OCI-LY1 (cell line): ENCODE measurements at regions not wholly inside any gene's neighbourhood (a gene's known extent, or its start where the extent isn't known, plus 50 kb on each side); places are given as distances from the start of the nearest gene placed in this dataset.

ENCODE experiments used
- H2AFZ ChIP-seq: fragments of 200-600 bp; sonication (generic), shearing (Covaris generic); 2 replicates; pipeline ENCODE4 v1.6.0; 2014; ENCODE audit warnings: antibody characterized with exemption, mild to moderate bottlenecking, low read length
- H3F3A ChIP-seq: fragments of 200-600 bp; sonication (generic), shearing (Covaris generic); 2 replicates; pipeline ENCODE4 v1.6.0; 2014; ENCODE audit warnings: mild to moderate bottlenecking, antibody characterized with exemption, low read length, moderate library complexity; ENCODE audit not compliant: insufficient read depth
- H3K27ac ChIP-seq: fragments of 200-600 bp; sonication (generic); 2 replicates; pipeline ENCODE4 v1.5.1; 2014; ENCODE audit warnings: low read length, mixed run types, mild to moderate bottlenecking, low read depth; ENCODE audit not compliant: poor library complexity, severe bottlenecking
- H3K27me3 ChIP-seq: fragments of 200-600 bp; sonication (generic); 2 replicates; pipeline ENCODE4 v1.6.0; 2014; ENCODE audit warnings: antibody characterized with exemption, mild to moderate bottlenecking, low read length, moderate library complexity; ENCODE audit not compliant: insufficient read depth
- H3K36me3 ChIP-seq: fragments of 200-600 bp; sonication (generic); 2 replicates; pipeline ENCODE4 v1.6.1; 2014; ENCODE audit warnings: mild to moderate bottlenecking, antibody characterized with exemption, low read length, moderate library complexity, mixed read lengths; ENCODE audit not compliant: insufficient read depth
- H3K4me1 ChIP-seq: fragments of 200-600 bp; sonication (generic); 2 replicates; pipeline ENCODE4 v1.5.1; 2014; ENCODE audit warnings: mild to moderate bottlenecking, low read length, moderate library complexity; ENCODE audit not compliant: insufficient read depth, severe bottlenecking
- H3K4me2 ChIP-seq: fragments of 200-600 bp; sonication (generic), shearing (Covaris generic); 2 replicates; pipeline ENCODE4 v1.6.1; 2014; ENCODE audit warnings: low read length
- H3K4me3 ChIP-seq: fragments of 200-600 bp; sonication (generic); 2 replicates; pipeline ENCODE4 v1.5.1; 2014; ENCODE audit warnings: low read length, low read depth, mild to moderate bottlenecking, mixed read lengths; ENCODE audit not compliant: poor library complexity, severe bottlenecking
- H3K79me2 ChIP-seq: fragments of 200-600 bp; shearing (Covaris generic); 2 replicates; pipeline ENCODE4 v1.6.1; 2016; ENCODE audit warnings: mixed run types, low read length, mixed read lengths; ENCODE audit not compliant: insufficient read depth
- H3K9ac ChIP-seq: fragments of 200-600 bp; sonication (generic), shearing (Covaris generic); 2 replicates; pipeline ENCODE4 v1.6.1; 2014; ENCODE audit warnings: mild to moderate bottlenecking, low read length, mixed read lengths
- H3K9me2 ChIP-seq: fragments of 200-600 bp; sonication (generic), shearing (Covaris generic); 2 replicates; pipeline ENCODE4 v1.6.1; 2014; ENCODE audit warnings: low read depth, mild to moderate bottlenecking, low read length, mixed read lengths
- H3K9me3 ChIP-seq: fragments of 200-600 bp; shearing (Covaris generic); 2 replicates; pipeline ENCODE4 v1.6.1; 2014; ENCODE audit warnings: low read length, mixed read lengths
- H4K20me1 ChIP-seq: fragments of 200-600 bp; sonication (generic), shearing (Covaris generic); 2 replicates; pipeline ENCODE4 v1.6.0; 2016; ENCODE audit warnings: mild to moderate bottlenecking, low read length; ENCODE audit not compliant: insufficient read depth
- EZH2 ChIP-seq: fragments of 200-600 bp; sonication (generic), shearing (Covaris generic); IDR thresholded peaks from 2 replicates; pipeline ENCODE4 v1.8.0; 2017; ENCODE audit warnings: borderline replicate concordance, mixed run types, mild to moderate bottlenecking, antibody characterized with exemption, low read length, moderate library complexity, mixed read lengths
- TF ChIP-seq, protein P1 (sequence below): fragments of 200-600 bp; sonication (generic), shearing (Covaris generic); IDR thresholded peaks from 2 replicates; pipeline ENCODE4 v1.5.1; 2017; ENCODE audit warnings: mild to moderate bottlenecking, antibody characterized with exemption, low read length, moderate library complexity, mixed read lengths

DNA sequence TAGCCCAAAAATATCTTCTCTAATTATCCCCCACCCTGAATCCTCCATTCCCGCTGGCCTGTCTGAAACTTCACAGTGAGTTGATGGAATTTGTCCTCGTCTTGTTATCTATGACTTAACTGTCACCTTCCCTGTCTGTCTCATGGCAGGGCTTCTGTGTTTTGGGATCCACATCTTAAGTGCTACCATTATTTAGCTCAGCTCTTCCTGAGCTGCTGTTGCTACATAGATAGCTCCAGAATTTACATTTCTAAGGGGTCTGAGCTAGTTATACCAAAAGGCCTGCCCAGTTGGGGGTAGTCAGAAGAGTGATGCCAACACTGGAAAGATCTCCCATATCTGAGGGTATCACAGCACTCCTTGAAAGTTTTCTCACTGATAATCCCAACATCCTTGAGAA lies 57.0 kb upstream of the CDKN3 start:
- Histone ChIP-seq H3K36me3 (no peaks in the 10 kb centered on the region), H2AFZ (no peak overlapping the region), H3K27ac (no peak overlapping the region), H3K79me2 (no peaks in the 10 kb centered on the region), H3K9me3 (no peaks in the 10 kb centered on the region), H3K4me1 (no peaks in the 10 kb centered on the region), H4K20me1 (no peaks in the 10 kb centered on the region), H3K9ac (no peak overlapping the region), H3K9me2 (no peaks in the 10 kb centered on the region), H3F3A (no peaks in the 10 kb centered on the region), H3K4me2 (no peak overlapping the region), H3K27me3 (no peaks in the 10 kb centered on the region), H3K4me3 (no peak overlapping the region)
- no peak for TF ChIP-seq EZH2
- TF ChIP-seq, protein P1, sequence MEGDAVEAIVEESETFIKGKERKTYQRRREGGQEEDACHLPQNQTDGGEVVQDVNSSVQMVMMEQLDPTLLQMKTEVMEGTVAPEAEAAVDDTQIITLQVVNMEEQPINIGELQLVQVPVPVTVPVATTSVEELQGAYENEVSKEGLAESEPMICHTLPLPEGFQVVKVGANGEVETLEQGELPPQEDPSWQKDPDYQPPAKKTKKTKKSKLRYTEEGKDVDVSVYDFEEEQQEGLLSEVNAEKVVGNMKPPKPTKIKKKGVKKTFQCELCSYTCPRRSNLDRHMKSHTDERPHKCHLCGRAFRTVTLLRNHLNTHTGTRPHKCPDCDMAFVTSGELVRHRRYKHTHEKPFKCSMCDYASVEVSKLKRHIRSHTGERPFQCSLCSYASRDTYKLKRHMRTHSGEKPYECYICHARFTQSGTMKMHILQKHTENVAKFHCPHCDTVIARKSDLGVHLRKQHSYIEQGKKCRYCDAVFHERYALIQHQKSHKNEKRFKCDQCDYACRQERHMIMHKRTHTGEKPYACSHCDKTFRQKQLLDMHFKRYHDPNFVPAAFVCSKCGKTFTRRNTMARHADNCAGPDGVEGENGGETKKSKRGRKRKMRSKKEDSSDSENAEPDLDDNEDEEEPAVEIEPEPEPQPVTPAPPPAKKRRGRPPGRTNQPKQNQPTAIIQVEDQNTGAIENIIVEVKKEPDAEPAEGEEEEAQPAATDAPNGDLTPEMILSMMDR, result no peak

DNA sequence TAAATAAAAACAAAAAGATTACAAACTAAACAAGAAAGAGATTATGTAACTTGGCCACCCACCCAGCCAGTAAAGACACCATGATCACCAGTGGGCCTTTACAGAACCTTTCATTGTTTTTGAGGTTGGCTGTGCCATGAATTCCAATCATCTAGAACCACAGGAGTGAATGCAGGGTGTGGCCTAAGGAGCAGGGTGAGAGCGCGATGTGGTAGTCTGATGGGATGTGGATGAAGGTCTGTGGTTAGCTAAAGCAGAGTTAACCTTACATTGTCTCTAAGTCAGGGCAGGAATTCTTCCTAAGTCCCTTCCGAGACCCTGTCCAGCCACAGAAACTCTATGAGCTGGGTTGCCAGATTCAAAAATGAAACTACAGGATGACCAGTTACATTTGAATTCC lies 54.0 kb upstream of the CDKN3 start:
- H3K27ac ChIP-seq, result no peak overlapping the region
- H3K4me3 ChIP-seq, result no peak overlapping the region
- TF ChIP-seq, protein P1, result no peak
- TF ChIP-seq EZH2, result no peak
- no peaks in the 10 kb centered on the region for H3K9me3 ChIP-seq
- no peaks in the 10 kb centered on the region for H3K4me1 ChIP-seq
- H3F3A ChIP-seq, result no peaks in the 10 kb centered on the region
- no peaks in the 10 kb centered on the region for H3K36me3 ChIP-seq
- no peaks in the 10 kb centered on the region for H3K9me2 ChIP-seq
- H3K4me2 ChIP-seq, result no peak overlapping the region
- H3K27me3 ChIP-seq, result no peaks in the 10 kb centered on the region
- H3K9ac ChIP-seq, result no peak overlapping the region
- no peak overlapping the region for H2AFZ ChIP-seq
- H3K79me2 ChIP-seq, result no peaks in the 10 kb centered on the region
- H4K20me1 ChIP-seq, result no peaks in the 10 kb centered on the region

DNA sequence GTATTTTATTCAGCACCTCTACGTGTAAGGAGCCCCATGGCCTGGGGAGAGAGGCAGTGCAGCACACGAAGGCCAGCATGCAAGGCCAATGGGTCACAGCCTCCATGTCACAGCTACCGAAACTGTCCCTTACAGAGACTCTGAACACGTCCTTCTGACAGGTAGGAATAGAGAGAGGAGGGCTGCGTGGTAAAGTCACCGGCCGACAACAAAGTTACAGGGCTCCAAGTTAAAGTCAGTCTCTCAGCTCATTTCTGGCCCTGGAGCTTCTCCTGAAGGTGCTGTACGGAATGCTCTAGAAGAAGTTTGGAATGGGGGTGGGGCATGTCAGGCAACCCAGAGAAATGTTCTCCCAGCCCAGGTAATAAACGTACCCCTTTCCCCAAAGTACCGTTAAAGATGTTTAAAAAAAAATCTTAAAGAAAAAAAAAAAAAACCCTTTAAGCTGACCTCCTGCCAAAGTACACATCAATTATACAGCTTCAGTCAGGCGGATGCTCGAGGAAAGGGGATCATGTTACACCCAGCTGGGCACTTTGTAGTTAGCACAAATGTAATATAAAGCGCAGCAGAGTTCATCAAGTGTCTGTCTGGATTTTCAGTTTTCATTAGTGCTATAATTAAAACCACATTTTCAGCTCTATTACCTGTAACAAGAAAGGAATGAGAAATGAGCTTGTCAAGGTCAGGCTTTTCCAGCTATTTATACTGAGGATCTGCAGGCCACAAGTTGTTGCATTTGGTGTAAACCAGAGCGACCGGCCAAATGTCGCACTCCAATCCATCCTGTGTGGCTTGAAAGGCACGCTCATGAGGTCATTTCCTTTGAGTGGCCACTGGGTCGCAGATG lies 53.3 kb upstream of the CDKN3 start:
- Histone ChIP-seq H4K20me1 (no peaks in the 10 kb centered on the region), H3K9me3 (no peaks in the 10 kb centered on the region), H3K79me2 (no peaks in the 10 kb centered on the region), H3K9ac (no peak overlapping the region), H3K9me2 (no peaks in the 10 kb centered on the region), H3K36me3 (no peaks in the 10 kb centered on the region), H2AFZ (no peak overlapping the region), H3K4me2 (no peak overlapping the region), H3K4me3 (no peak overlapping the region), H3F3A (no peaks in the 10 kb centered on the region), H3K27me3 (no peaks in the 10 kb centered on the region), H3K4me1 (no peaks in the 10 kb centered on the region), H3K27ac (no peak overlapping the region)
- TF ChIP-seq EZH2, result no peak
- TF ChIP-seq, protein P1, result no peak
